Panc1 (cell line): ENCODE measurements at regions not wholly inside any gene's neighbourhood (a gene's known extent, or its start where the extent isn't known, plus 50 kb on each side); places are given as distances from the start of the nearest gene placed in this dataset.

Experiments used
- ATAC-seq: fragments of 200-7000 bp; cut with Tn5 transposase; 2 replicates; pipeline ENCODE4 v1.9.1; 2020; ENCODE audit warnings: mild to moderate bottlenecking, moderate library complexity
- BruUV-seq: library from RNA; stranded (reverse); fragments of 400-500 nt; replicated peaks from 2 replicates; lab custom pipeline; 2021; lab: Mats Ljungman, UMichigan
- CTCF ChIA-PET: fragments of 300-600 bp; sonication (Branson Sonifier 250); formaldehyde crosslinking; loops from one replicate; lab custom pipeline; 2022; ENCODE audit warnings: antibody characterized with exemption; lab: Charles Lee
- POLR2A ChIA-PET: fragments of 300-600 bp; sonication (Branson Sonifier 250); formaldehyde crosslinking; loops from one replicate; lab custom pipeline; 2022; ENCODE audit warnings: antibody characterized with exemption; lab: Charles Lee
- DNase-seq: peaks from one replicate; pipeline ENCODE4 v3.0.0-alpha.2; 2010; ENCODE audit warnings: low read depth, low spot score
- H3K27ac ChIP-seq: 2 replicates; pipeline ENCODE4 v1.5.1; 2011; ENCODE audit warnings: mild to moderate bottlenecking, low read length, inconsistent platforms
- H3K27me3 ChIP-seq: fragments of 200-500 bp; sonication (Bioruptor generic); 2 replicates; pipeline ENCODE4 v1.6.0; 2014; ENCODE audit warnings: low read length, inconsistent platforms; ENCODE audit not compliant: control insufficient read depth, insufficient read depth
- H3K36me3 ChIP-seq: fragments of 200-500 bp; sonication (Bioruptor generic); 2 replicates; pipeline ENCODE4 v1.5.1; 2014; ENCODE audit warnings: inconsistent platforms, mild to moderate bottlenecking, low read length, moderate library complexity; ENCODE audit not compliant: control insufficient read depth, insufficient read depth
- H3K4me1 ChIP-seq: 2 replicates; pipeline ENCODE4 v1.5.1; 2011; ENCODE audit warnings: inconsistent platforms, mild to moderate bottlenecking, low read length, moderate library complexity; ENCODE audit not compliant: control insufficient read depth, insufficient read depth
- H3K4me3 ChIP-seq, 2 experiments: 2 replicates each; pipeline ENCODE4 v1.5.1; 2011 to 2012; ENCODE audit warnings: low read depth in 2 of 2, low read length in 2 of 2, mild to moderate bottlenecking in 2 of 2, inconsistent platforms in 1 of 2, moderate library complexity in 1 of 2
- H3K9me3 ChIP-seq: fragments of 200-500 bp; sonication (Bioruptor generic); 2 replicates; pipeline ENCODE4 v1.5.1; 2014; ENCODE audit warnings: low read depth, mild to moderate bottlenecking, inconsistent platforms, low read length, moderate library complexity; ENCODE audit not compliant: control insufficient read depth, insufficient read depth
- CTCF ChIP-seq: fragments of 450-650 bp; IDR thresholded peaks from 2 replicates; pipeline ENCODE4 v1.5.1; 2017; ENCODE audit warnings: mild to moderate bottlenecking
- POLR2AphosphoS5 ChIP-seq: IDR thresholded peaks from 2 replicates; pipeline ENCODE4 v1.6.1; 2012; ENCODE audit warnings: mild to moderate bottlenecking, low read depth, low read length, moderate library complexity
- REST ChIP-seq, 2 experiments: IDR thresholded peaks; 2 replicates each; pipeline ENCODE4 v1.6.1; 2011 to 2012; ENCODE audit warnings: low read depth in 2 of 2, control low read depth in 1 of 2, low read length in 1 of 2, mild to moderate bottlenecking in 1 of 2, moderate library complexity in 1 of 2; ENCODE audit not compliant: insufficient read depth in 1 of 2
- SIN3A ChIP-seq: IDR thresholded peaks from 2 replicates; pipeline ENCODE4 v1.6.1; 2012; ENCODE audit warnings: low read depth, mild to moderate bottlenecking, low read length, moderate library complexity, borderline replicate concordance; ENCODE audit not compliant: insufficient read depth
- TCF7L2 ChIP-seq: IDR thresholded peaks from 2 replicates; pipeline ENCODE4 v1.6.1; 2011; ENCODE audit warnings: mild to moderate bottlenecking, low read depth, low read length, inconsistent platforms
- in situ Hi-C: cut with HindIII; loops from 2 replicates; pipeline ENCODE4 v1.10.0; 2016; ENCODE audit warnings: low sequenced_read_pairs, low pct_unique_long_range_greater_than_20kb
- intact Hi-C: fragments of 100-400 bp; cut with micrococcal nuclease; formaldehyde crosslinking; loops from one replicate; pipeline ENCODE4 v1.10.0; 2022; ENCODE audit not compliant: unreplicated experiment

- Histone ChIP-seq H3K4me1 (no peaks in the 10 kb centered on the region), H3K27ac (no peak overlapping the region), H3K27me3 (no peaks in the 10 kb centered on the region), H3K36me3 (no peaks in the 10 kb centered on the region), H3K9me3 (no peaks in the 10 kb centered on the region), H3K4me3 (no peak overlapping the region)
- in situ Hi-C loops, result no loop called here
- ChIA-PET POLR2A (no interaction called here), CTCF (no interaction called here)
- DNase-seq (no peak), ATAC-seq (no peak)
- no TSS peak for BruUV-seq
- intact Hi-C loops, result no loop called here
- TF ChIP-seq REST (IDR thresholded peaks at IDR 0.05; ENCODE audit: insufficient read depth in 1 of 2, low read depth in 2 of 2, low read length in 1 of 2) (no peak), POLR2AphosphoS5 (no peak), CTCF (no peak), SIN3A (no peak), TCF7L2 (no peak)
Observed at GRCh38 chr4:131001371-131001770, 1905.4 kb downstream of the C4orf33 start.

- no peak for DNase-seq
- no peak overlapping the region for H3K4me3 ChIP-seq
- no peak for ATAC-seq
- H3K9me3 ChIP-seq, result no peaks in the 10 kb centered on the region
- H3K27ac ChIP-seq, result no peak overlapping the region
- no peaks in the 10 kb centered on the region for H3K36me3 ChIP-seq
- intact Hi-C loops, result no loop called here
- CTCF ChIA-PET, result no interaction called here
- no peaks in the 10 kb centered on the region for H3K4me1 ChIP-seq
- in situ Hi-C loops, result no loop called here
- no peak for TF ChIP-seq REST (IDR thresholded peaks at IDR 0.05; ENCODE audit: insufficient read depth in 1 of 2, low read depth in 2 of 2, low read length in 1 of 2)
- no peak for TF ChIP-seq POLR2AphosphoS5
- TF ChIP-seq SIN3A, result no peak
- no peak for TF ChIP-seq CTCF
- TF ChIP-seq TCF7L2, result no peak
- POLR2A ChIA-PET, result no interaction called here
- H3K27me3 ChIP-seq, result no peaks in the 10 kb centered on the region
- BruUV-seq, result no TSS peak
Observed at GRCh38 chr4:131002132-131002531, 1906.2 kb downstream of the C4orf33 start.
